HG02870 (cell line): ENCODE measurements at regions not wholly inside any gene's neighbourhood (a gene's known extent, or its start where the extent isn't known, plus 50 kb on each side); places are given as distances from the start of the nearest gene placed in this dataset.

Experiments used
- ATAC-seq: cut with Tn5 transposase; IDR thresholded peaks from one replicate; pipeline ENCODE4 v1.9.1; 2021; ENCODE audit warnings: mild to moderate bottlenecking, moderate library complexity; ENCODE audit not compliant: unreplicated experiment

DNA sequence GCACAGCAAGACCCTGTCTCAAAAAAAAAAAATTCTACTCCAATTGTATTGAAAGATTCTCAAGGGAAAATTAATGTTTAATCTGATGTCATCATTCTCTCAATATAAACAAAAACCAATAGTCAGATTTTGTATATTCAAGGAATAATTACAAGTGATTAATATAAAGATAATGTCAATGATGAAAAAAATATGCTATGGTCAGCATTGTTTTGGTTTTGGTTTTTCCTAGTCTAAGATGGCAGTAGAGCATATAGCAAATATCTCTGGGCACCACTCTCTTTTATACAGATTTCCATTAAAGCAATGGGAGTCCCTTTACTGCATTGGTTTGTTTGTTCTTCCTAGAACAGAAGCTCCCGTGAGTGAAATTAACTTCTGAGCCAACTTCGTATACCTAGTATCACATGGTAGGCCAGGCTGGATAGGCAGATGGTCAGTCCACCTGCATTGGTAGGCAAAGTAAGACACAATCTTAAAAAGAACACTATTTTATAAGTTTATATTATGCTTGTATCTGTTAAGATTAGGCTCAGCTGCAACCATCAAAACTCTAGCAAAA, 523.8 kb upstream of the JARID2 start:
- ATAC-seq: no peak

DNA sequence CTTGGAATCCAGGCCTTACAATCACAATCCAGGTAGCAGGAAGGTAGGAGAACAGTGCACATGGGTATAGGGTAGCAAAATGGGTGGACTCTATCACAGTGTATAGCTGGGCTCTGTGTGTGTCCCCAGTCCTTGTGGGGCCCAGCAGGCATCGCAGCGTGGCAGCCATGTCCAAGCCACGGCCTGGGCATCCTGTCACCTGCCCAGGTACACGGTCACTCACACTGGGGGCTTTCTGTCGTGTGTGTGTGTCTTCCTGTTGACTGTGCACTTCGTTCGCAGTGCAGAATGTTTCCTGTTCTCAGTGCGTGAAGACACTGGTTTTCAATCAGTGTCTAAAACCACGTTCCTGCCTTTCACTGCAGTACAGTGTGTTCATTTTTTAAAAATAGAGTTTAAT, 523.2 kb upstream of the JARID2 start:
- no peak for ATAC-seq

DNA sequence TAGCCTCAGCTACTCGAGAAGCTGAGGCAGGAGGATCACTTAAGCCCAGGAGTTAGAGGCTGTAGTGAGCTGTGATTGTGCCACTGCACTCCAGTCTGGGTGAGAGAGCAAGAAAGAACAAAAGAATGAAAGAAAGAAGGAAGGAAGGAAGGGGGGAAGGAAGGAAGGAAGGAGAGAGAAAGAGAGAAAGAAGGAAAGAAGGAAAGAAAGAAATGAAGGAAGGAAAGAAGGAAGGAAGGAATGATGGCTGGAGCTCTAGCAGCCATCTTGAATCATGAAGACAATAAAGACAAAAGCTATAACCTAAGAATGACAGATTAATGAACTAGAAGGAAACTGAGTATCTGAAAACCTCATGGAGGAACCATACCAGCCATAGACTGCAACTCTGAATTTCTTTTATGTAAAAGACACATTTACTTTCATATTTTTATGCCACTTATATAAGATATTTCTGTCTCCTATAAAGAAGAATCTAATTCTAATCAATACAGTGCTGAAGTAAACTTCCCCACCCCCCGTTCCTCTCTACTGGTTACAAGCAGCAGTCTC, 522.3 kb upstream of the JARID2 start:
- no peak for ATAC-seq

DNA sequence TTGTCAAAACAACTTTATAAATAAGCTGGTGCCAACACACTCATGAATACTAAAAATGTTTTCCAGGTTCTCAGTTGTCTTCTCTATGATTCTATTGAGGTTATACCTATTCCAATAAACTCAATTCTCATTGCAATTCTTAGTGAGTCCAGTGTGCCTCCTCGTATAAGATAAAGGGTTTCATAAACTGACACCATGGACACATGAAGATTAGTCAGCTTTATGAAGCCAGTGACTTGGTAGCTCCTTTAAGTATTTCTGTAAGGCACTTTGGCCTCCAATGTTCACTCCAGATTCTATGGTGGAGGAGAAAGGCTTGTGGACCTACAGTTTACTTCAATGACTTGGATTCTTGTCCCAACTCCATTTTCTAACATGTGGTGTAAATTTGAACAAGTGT, 521.3 kb upstream of the JARID2 start:
- no peak for ATAC-seq

DNA sequence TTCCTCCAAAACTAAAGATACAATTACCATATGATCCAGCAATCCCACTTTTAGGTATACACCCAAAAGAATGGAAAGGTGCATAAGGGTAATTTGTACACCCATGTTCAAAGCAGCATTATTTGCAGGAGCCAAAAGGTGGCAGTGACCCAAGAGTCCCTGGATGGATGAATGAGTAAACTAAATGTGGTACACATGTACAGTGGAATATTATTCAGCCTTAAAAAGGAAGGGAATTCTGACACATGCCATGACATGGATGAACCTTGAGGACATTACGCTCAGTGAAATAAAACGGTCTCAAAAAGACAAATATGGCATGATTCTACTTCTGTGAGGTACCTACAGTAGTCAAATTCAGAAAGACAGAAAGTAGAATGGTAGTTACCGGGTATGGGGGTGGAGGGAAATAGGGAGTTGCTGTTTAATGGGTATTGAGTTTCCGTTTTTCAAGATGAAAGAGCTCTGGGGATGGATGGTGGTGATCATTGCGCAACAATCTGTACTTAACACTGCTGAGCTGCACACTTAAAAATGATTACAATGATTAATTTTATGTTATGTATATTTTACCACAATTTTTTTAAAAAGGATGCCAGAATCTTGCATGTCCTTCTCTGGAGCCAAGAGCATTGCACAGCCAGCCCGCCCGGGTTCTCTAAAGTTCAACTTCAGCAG, 518.9 kb upstream of the JARID2 start:
- no peak for ATAC-seq

DNA sequence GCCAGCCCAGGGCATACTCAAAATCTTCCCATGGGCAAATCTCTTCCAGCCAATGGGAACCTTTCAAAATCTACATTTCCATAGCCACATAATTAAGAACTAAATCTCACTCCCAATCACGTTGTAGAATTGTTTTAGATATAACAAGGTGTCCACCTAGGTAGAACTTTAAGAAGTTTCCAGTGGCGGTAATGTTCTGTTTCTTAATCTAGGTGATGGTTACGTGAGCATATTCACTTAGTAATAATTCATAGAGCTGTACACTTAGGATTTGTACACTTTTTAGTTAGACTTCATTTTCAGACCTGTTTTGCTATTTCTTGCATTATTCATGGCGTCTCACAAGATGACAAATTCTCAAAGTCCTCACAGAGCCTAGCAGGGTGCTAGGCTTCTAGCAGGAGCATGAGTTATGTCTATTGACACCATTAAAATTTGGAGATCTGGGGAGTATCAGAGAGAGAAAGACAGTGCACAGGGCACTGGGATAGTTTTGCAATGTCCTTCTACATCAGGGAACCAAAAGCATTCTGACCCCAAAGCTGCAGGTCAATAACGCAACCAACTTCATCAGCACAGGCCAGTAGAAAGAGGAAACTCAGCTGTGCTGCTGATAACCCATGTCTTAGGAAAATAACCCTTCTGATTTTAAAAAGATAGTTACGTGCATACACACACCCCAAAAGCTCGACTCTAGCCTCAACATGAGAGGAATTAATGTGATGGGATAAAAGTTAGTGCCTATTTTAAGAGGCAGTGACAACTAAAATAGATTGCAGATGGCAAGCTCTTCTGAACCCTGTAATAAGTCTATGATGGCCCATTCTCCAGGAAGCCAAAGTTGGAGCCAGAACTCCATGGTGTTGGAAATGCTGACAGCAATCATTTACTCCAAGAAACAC, 518.1 kb upstream of the JARID2 start:
- no peak for ATAC-seq

DNA sequence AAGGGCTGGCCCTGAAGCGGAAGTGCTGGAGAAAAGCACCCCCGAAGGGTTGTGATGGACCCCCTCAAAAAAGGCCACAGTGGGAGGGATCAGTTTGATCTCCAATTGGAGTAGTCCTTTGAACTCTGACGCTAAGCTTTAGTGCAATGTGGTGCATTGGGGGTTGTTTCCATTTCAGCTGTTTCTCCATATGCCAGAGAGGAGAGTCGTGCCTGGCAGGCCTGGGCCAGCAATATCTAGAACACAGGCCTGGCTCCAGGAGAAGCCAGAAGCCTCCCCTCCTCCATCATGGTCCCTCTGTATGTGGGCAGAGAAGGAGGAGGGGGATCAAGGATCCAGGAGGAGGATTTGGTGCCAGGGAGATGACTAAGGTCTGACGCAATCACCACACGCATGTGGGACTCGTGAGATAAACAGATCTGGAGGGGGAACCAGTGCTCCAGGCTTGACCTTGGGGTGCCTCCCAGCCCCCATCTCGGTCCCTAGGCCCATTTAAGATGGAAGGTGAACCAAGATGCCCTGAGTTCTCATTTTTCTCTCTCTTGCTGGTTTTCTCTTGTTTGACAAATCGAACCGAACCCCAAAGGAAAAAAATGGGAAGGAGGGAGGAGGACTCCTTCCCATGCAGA, 517.4 kb upstream of the JARID2 start:
- ATAC-seq: no peak

DNA sequence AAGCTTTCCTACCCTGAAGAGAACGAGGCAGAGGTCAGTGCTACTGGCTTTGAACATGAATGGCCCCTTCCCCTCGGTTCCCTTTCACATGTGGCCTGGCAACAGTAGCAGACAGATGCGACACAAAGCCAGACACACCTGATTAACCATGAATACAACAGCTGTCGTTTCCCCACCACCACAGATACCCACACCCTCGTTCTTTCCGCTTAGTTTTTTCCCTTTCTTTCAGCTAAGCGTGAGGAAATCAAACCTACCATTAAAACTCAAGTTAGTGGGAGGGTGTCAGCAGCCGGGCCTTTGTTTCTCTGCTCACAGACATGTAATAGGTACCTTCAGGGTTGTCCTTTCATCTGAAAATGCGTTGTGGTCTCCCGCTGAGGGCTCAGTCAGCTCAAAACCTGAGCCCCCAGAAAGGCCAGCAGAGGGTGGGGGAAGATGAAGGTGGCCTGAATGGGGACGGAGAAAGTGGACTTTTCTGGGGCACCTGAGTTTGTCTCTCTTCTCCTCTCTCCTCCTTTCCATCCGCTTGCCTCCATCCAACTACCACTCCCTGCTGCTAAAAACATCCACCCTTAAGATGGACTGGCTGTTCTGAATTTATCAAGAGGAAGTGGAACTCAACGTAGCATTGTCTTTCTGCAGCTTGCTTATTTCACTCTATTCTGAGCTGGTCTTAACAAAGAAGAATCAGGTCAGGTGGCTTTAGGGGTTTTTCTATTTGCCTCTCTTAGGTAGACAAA, 516.6 kb upstream of the JARID2 start:
- peak; percentile 52 for ATAC-seq

DNA sequence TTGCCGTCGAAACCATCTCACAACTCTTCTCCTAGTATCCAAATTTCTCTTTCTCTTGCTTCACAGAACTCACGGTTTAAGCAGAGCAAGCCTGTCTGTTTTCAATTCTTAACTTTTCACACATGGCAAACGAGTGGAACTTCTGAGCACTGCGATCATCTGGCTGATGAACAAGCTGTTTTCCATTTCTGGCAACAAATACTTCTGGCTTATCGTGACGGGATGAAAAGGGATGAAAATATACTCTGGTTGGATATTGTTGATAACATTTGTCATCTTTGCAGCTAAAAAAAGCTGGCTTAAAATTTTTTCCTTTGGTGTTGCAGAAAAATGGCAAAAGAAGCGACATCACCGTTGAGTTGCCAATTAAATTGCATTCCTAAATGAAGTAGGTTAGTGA, 515.2 kb upstream of the JARID2 start:
- no peak for ATAC-seq

DNA sequence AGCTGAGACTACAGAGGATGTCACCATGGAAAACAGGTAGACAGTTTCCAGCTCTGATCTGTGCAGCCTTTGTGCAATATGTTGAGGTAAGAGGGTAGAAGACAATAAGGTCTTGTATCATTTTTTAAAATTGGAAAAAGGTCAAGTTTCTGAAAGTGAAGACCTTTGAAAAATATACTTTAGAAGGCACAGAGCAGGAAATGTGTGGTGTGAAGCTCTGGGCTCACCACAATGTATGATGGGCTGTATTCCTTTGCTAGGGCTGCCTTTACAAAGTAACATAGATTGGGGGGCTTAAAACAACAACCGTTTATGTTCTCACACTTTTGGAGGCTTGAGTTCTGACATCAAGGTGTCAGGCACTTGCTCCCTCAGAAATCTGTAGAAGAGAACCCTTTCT, 514.3 kb upstream of the JARID2 start:
- no peak for ATAC-seq

DNA sequence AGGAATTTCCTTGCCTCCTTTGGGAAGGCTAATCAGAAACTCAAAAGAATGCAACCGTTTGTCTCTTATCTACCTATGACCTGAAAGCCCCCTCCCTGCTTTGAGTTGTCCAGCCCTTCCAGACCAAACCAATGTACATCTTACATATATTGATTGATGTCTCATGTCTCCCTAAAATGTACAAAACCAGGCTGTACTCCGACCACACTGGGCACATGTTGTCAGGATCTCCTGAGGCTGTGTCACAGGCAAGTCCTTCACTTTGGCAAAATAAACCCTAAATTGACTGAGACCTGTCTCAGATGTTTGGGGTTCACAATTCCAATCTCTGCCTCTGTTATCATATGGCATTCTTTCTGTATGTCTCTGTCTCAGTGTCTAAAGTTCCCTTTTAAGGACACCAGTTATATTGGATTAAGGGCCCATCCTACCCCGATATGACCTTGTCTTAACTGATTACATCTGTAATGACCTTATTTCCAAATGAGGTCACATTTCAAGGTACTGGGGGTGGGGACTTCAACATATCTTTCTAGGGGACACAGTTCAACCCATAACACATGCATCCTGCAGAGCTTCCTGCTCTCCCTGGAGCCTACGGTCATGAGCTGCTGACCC, 513.5 kb upstream of the JARID2 start:
- ATAC-seq: no peak

DNA sequence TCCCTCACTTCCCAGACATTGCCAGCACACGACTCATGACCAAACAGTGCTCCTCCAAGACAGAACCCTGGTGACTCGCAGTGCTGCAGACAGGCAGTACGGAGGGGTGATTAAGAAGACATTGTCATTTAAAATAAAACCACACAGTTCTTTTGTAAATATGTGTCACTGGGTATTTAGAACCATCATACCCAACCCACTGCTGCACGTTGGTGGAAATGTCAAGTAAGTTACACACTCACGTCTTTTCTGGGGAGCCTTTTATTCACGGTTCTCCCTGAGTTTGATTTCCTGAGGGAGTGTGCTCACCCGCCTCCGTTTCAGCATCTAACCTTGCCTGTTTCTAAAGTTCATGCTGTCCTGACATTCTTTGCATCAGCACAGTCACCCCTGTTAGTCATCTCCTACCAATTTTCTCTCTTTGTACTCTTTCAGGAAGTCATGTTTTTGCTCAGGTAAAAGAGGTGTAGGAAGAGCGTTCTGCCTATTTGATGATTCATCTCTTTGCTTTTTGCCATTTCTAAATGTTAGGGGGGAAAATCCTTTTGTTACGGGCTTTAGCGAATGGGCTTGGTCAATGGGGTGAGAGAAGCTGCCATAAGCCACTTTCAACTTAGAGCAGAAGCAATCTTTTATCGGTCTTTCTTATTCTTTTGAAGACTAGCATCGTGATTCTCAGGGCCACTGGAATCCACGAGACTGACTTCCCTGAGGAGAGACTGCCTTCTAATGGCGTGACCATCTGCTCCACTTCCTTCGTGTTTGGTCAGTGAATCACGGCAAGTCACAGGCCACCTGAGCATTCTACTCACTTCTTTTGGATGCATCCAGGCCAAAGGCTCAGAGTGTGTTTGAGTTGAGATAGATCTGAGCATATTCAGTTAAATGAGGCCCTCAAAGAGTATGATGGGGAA, 512.8 kb upstream of the JARID2 start:
- ATAC-seq: no peak

DNA sequence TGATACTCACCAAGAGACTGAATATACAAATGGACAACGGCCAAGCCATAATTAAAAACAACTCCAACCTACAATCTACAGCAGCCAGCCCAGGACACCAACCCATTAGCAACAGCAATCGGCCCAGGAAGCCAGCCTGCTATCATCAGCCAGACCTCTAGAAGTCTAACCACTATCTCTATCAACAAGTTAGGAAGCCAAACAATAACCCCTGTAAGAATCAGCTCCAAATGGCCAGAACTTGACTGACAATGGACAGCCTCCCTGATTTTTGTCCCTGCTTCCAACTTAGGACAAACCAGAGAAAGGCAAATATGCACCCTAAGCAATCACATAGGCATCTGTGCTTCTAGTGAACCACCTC, 511.8 kb upstream of the JARID2 start:
- ATAC-seq: no peak

DNA sequence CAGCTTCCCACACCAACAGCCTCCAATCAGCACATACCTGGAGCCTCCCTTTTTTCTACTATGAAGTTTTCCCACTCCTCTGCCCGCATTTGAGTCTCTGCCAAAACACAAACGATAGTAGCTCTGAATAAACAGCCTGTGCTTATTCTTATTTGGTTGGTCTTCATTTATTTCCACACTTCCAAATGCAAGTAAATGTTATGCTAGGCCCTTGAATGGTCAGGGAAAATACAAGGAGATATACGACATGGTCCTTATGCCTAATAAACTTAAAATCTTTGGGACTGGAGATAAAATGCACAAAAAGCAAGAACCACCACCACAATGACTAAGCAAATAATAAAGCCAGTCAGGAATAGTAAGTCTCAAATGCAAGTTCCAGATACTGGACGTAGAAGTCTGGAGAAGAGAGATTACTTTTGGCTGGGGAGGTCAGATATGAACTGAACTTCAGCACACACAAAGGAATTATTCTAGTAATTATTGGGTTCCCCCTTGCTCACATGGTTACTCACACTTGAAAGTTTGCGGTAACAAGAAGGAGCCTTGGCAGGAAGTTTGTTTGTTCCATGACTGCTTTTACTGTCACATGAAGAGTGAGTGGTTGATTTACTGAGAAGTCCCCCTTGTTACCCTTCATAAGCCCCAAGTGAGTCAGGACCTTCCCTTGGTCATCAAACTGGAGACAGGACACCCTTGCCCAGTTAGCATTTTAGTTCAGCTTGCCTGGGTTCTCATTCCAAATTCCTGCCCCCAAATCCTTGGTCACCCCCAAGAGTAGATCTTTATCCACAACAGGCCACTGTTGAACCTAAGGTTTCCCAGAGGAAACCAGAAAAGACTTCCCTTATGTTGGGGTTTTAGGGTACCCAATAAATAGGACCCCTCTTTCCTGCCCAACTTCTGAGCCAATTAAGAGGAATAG, 511.2 kb upstream of the JARID2 start:
- peak; percentile 74 for ATAC-seq

DNA sequence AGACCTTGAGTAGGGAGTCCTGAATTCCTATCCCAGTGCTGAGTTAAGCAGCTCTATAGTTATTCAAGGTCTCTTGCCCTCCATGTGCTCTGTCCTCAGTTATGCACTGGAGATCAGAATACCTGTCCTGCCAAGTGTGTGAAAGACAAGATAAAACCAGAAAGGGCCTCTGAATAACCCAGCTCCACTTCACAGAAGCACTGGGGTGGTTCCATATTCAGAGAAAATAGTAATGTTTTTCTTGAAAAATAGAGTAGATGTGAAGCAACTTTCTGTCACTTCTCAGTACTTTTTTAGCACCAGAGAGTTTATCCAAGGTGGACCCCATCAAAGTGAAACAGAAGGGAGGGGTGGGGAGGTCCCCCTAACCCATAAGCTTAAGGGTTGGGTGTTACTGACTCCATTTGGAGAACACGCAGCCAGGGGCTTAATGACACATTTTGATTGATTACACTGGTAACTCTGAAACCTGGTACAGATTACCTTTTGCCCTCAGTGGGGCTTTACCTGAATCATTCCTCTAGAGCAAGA, 509.8 kb upstream of the JARID2 start:
- no peak for ATAC-seq

DNA sequence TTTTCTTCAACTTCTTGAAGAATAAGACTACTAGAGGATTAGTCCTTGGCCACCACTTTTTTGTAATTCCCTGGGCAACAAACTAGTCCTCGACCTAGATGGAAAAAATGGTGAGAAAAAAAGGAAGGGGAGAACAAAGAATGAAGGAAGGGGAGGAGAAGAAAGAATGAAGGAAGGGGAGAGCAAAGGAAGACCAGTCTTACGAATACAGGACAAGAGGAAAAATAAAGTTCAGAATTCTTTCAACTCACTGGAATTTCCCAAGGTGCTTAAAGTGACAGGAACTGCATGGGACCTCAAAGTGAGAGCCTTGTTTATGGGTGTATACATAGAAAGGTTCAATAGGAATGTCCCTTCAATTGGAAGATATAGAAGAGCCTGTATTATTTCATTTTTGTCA, 509.3 kb upstream of the JARID2 start:
- ATAC-seq: no peak

DNA sequence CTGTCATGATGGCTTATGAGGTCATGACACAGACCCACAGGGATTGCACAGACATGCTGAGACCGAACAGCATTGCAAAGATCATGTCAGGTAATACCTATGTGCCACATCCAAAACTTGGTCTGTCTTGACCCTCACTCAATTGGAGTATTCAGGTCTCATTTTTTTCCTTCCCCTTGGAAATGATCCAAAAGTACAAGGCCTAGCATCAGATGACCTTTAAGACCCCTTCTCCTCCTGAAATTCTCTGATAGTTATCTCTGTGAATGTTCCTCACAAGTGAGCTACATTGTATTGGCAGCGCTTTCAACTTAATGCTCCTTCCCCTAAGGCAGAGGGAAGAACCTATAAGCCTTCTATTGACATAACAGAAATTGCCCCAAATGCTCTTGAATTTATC, 507.4 kb upstream of the JARID2 start:
- ATAC-seq: no peak

DNA sequence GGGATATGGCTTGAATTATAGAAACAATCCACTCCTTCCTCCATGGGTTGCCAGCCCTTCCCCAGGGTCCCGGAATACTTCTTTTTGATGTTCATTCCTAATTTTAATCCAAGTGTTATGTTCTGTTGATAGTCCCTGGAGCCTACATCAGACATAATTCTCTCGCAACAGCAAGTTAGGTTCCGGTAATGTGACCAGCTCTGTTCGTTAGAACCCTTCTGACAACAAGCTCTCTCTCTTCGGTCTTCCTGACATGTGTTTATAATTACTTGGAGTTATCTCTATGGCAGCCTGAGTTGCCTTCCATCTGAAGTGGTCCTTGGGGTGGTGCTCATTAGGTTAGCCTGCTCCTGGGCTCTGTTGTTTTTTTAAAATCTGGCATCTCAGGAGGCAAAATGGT, 506.9 kb upstream of the JARID2 start:
- ATAC-seq: no peak
